HG02943 (cell line): ENCODE measurements at regions not wholly inside any gene's neighbourhood (a gene's known extent, or its start where the extent isn't known, plus 50 kb on each side); places are given as distances from the start of the nearest gene placed in this dataset.

Source experiments
- ATAC-seq: cut with Tn5 transposase; IDR thresholded peaks from one replicate; pipeline ENCODE4 v1.9.1; 2021; ENCODE audit warnings: mild to moderate bottlenecking, low read depth, moderate library complexity; ENCODE audit not compliant: unreplicated experiment

DNA sequence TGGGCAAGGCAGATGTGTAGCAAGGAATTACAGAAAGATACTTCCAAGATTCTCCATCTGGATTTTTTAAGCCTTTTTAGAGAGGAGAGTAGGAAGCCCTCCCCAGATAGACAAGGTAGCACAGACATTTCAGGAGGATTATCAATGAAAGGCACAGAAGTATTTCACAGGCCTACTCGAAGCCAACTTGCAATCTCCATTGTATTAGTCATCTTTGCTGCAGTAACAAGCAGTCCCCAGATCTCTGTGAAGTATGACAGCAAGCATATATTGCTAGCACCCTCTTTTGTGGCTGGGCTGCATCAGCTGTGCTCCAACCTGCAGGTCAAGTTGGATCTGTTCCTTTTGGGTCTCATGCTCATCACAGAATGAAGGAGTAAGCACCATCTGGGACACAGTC, 101.6 kb downstream of the MAF start:
- no peak for ATAC-seq

DNA sequence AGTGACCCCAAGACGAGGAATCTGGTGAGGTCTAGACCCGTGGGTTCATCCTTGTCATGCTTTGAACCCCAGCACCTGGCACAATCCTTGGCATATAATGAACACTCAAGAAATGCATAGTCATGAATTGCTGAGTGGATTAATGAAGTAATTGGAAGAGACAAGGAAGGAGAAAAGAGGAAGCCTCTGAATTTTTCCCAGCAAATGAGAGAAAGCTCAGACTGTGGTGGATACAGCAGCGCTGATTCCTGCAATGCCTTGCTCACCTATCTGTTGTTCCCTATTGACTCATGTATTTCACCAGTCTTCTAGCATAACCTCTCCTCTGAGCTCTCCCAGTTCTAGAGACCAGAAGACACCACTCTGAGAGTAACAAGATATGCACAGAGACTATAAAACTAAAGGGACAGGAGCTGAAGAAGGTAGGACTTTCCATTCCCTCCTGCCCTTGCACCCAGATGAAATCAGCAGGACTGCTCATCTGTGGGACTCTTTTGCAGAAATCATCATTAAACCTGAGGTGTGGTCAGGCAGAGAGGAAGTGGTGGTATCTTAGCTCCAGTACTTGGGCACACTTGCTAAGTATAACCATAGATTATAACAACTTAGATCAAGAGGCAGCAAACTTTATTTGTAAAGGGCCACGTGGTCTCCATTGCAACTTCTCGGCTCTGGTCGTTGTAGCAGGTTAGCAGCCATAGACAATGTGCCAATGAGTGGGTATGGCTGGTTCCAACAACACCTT, 102.8 kb downstream of the MAF start:
- no peak for ATAC-seq

DNA sequence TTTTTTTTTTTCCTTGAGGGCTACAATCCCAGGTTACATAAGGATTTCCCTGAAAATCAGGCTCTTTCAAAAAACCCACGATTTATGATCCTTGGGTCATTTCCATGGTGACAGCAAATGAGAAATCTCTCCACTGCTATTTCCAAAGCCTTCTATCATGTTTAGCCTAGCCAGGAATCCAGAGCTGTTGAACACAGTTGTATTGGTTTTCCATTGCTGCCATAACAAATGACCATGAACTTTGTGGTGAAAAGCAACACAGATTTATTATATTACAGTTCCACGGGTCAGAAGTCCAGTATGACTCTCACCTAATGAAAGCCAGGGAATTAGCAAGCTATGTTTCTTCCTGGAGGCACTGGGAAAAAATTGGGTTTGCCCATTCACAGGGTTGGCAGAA, 106.6 kb downstream of the MAF start:
- ATAC-seq = no peak

DNA sequence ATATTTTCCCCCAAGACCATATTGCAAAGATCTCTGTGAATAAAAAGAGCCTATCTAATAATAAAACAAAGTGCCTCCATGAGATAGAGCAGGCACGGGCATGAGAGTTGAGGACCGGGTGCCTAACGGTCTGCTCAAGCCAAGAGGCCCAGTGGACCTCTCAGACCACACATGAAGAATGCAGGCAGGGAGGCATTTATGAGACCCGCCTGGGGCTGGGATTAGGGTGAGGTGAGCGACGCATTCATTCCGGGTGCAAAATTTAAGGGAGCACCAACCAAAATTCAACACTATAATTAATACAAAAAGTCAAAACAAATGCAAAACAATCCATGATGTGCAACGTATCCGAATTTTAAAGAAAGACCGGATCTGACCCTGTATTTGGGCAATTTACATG, 108.5 kb downstream of the MAF start:
- no peak for ATAC-seq

DNA sequence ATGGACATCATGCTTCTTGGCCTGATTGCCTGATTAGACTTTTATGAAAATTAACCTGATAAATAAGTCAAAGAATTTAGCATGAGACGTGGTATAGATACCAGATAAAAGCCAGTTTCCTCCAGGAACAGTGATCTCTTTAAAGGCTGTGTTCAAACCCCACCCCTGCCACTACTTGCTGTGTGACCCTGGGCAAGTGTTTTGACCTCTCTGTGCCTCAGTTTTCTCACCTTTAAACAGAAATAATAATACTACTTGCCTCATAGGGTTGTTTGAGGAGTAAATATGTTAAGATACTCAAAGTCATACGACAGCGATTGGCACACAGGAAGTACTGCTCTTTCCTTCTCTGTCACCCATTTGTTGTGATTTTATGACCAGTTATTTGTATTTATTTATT, 115.5 kb downstream of the MAF start:
- ATAC-seq = no peak

DNA sequence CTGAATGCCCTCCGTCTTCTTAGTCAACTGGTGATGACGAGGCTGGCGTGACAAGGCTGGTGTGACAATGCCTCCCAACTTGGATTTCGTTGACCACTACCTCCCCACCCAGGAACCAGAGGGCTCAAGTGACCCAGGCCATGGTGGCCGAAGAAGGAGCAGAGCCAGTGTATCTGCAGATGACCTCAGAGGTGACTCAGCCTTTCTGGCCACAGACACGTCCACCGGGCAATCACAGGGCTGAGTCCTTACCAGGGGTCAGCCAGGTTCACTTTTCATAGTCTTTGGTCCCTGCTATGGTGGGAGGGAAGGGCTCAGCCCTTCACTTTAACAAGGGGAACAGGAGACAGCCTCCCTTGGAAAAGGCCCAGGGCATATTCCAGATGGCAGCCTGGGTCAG, 116.3 kb downstream of the MAF start:
- ATAC-seq = no peak

DNA sequence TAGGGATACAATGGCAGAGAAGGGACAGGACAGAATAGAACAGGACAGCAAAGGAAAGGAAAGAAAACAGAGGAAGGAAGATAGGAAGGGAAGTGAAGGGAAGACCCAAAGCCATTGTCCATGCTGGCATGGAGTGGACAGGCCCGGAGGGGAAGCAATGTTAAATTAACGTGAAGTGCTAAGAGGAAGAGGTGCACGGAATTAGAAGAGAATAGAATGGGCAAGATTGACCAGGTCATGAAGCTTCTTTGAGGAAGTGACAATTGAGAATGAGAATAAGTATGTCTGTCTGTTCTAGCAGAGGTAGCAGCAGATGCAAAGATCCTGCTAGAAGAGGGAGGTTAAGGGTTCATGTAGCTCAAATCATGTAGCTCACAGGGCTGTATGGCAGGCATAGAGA, 117.2 kb downstream of the MAF start:
- no peak for ATAC-seq

DNA sequence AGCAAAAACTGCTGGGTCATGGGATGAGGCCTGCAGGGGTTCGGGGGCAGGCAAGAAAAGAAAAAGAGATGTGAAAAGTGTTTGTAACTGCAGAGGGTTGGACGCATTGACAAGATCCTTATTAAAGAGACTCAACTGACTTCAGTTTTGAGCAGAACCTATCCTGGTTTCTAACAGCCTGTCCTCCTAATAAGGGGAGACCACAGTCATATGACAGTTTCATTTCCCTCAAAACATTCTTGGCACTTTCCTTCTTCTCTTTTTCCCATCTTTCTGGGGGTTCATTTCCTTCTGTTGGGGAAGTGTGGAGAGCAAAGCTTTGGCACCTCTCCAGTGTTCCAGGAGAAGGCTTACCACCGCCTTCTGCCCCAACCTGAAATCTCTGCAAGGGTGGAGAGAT, 118.5 kb downstream of the MAF start:
- ATAC-seq = no peak

DNA sequence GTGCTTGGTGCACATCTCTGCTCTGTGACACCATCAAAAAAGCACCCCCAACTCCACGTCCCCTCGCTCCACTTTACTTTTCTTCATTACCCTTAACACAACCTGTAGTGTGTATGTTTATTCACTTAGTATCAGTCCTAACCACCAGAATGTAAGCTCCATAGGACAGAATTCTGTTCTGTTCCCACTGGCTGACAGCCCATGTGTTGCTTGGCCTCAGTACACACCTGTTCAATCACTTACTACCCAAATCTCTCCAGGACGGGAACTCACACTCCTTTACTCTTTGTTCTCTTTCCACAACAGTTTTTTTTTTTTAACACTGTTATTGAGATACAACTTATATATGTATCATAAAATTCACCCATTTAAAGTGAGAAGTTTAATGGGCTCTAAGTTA, 119.6 kb downstream of the MAF start:
- ATAC-seq = no peak

DNA sequence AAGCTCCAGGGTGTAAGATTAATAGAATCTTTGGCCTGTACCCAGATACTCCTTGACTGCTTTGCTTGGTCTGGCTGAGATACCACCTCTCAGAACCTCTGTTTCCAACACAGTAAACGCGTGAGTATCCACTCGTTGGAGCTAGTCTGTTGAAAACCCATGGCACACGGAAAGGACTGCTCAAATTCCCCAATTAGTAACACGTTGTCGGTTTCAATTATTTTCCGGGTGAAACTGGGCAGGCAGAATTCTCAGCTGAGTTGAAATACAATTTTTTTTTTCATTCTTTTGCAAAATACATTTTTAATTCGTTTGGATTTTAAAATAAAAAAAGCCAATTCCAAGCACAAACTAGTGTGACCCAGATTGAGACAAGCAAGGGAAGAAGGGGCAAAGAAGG, 120.5 kb downstream of the MAF start:
- no peak for ATAC-seq

DNA sequence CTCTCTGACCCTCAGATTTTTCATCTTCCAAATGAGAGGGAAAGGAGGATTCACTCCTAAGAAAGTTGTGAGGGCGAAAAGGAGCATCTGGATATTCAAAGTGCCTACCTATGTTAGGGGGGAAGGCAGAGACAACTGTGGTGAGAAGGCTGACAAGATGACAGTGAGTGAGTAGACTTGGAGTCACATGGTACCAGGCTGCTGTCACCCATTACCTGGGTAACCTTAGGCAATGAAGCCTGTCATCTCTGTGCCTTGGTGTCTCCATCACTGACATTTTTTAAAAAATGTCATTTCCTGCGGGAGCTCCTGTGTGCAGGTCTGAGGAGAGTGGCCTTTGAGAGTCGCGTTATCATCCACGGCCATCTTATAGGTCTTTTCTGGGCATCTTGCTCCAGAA, 124.0 kb downstream of the MAF start:
- ATAC-seq = no peak

DNA sequence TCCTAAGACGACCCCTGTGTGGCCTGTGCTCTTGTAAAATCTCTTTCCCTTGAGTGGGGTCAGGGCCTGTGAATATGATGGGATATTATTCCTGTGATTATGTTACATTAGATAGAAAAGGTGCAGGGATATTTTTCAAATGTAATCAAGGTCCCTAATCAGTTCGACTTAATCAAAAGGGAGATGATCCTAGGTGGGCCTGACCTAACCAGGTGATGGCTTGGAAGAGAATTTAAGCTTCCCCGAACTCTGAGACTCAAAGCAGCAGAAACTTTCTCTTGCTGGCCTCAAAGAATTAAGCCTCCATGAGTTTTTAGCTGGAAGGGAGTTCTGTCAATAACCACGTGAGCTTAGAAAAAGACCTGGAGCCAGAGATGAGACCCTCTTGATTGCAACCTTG, 124.7 kb downstream of the MAF start:
- ATAC-seq = no peak

DNA sequence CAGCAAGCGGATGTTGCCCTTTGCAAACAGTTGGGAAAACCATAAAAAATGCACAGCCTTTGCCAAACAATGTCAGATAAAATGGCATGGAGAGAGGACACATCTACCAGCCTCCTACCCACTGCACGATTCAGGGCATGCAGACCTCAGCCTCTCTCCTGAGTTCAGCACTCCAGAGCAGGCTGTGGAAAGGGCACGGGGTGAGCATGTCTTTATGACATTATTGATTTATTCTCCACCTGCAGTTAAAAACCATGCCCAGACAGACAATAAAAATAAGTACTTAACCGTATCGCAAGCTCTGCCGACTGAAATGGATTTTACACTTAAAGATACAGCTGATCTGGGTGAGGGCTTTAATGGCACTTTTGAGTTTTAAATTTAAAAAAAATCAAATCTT, 127.1 kb downstream of the MAF start:
- no peak for ATAC-seq

DNA sequence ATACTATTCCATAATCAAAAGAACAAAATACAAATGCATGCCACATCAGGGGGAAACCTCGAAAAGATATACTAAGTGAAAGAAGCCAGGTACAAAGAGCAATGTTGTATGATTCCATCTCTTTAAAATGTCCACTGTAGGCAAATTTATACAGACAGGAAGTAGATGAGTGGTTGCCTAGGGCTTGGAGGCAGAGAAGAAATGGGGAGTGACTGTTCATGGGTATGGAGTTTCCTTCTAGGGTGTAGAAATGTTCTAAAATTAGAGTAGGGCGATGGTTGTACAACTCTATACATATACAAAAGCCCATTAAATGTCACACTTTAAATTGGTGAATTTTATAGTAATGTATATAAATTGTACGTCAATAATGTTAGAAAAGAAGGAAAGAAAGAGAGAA, 128.1 kb downstream of the MAF start:
- ATAC-seq = no peak

DNA sequence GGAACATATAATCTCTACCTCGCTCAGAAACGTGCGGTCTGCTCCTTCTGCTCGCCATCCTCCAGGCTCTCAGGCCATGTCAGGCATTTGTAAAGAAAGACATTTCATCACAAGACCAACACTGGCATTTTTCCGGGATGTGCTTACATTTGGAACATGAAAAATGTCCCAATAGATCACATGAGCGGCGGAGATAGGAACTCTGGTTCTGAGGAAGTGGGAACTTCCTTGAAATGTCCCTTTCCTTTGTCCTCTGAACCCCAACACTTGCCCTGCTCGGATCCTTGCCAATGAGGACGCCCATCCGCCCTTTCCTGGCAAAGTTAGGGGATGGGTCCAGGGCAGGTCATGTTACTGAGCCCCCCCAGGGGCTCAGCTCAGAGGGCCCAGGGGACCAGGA, 130.5 kb downstream of the MAF start:
- ATAC-seq = no peak

DNA sequence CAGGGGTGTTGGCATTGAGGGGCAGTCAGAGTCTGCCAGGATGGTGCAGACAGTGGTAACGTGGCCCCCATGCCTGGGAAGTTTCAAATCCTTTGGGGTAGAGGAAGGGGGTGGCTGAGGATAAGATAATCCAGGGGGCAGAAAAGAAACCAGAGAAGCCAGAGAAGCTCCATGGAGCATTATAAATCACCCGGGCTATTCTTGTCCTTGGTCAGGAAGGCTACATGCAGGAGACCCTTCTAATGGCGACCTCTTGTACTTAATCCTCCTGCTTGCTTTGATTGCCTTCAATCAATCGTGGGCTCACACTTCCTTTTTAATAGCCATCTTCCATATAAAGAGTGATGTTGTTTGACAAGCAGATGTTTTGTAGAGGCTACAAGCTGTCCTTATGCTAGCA, 131.9 kb downstream of the MAF start:
- no peak for ATAC-seq

DNA sequence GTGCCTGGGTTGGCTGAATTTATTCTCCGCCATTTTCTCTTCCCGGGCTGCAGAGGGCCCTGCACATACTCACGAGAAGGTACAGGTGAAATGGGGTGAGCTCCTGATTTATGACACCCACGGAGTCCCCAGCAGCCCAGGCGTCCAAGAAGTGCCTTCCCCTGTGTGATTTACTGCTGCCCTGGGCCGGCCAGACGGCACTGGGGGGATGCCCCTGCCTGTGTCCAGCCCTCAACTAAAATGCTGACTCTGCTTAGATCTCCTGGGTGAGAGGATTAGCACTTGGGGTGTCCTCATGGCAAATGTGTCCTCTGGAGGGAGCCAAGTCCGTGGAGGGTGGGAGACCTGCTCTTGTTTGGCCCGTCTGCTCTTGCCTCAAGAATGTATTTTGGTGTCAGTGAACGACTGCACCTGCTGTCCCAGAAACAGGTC, 132.4 kb downstream of the MAF start:
- no peak for ATAC-seq

DNA sequence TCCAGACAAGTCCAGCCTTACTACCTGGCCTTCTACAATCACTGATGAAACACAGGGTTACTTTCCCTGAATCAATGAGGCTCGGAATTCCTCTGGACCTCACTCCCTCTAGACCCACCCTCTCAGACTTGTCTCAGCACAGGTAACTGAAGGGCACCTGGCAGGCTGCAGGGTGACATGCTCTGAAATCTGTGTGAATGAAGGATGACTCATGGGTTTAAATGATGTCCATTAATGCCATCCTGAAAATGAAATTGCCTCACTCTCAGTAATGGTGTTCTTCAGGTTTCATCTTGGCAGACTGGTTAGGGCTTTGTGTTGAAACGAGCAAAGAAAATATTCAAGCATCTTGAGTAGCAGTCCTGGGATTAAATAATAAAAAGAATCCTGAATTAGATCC, 134.4 kb downstream of the MAF start:
- no peak for ATAC-seq

DNA sequence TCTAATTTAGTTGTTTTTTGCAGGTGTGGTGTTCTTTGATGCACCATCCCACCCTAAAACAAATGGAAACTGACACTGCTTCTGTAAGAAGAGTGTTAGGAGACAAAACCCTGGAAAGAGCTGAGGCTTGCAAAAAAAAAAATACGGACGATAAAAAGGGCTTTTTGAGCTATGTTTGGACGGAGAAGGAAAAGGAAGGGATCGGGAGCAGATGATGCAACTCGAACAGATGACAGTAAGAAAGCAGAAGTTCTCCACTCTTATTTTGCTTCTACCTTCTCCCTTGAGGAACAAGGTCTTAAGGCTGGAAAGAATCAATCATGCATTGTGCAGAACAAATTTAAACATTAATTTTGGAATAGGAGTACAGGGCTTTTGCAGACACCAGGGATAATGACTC, 136.7 kb downstream of the MAF start:
- no peak for ATAC-seq

DNA sequence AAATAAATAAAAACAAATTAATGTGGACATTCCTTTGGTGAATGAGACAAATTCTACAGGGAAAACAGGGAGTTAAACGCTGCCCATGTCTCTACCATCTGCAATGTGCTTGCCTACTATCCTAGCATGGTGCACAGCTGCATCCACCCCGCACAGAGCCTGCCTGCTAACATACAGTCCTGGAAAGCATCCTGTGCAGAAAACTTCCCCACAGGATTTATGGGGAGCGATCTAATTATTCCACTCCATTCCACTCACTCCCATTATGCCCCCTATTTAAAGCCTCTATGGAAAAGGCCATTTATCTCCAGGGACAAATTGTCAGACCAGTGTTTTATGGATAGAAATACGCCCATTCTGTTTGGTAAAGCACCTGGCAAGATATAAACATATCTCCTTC, 144.5 kb downstream of the MAF start:
- no peak for ATAC-seq

DNA sequence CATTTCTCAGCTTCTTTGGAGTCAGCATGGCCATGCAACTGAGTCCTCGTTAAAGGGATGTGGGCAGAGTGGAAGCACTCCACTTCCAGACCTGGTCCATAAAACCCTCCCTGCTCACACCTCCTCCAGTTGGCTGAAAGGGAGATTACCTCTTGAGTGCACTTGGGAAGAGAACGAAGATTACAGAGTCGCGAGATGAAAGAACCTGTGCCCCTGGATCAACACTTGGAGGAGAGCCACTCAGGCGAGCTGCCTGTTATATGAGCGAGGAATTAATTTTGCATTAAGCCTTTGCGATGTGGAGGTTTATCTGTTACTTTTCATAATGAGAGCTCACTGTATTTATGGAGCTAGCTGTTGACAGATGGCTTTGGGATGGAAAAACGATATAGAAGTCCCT, 147.9 kb downstream of the MAF start:
- no peak for ATAC-seq

DNA sequence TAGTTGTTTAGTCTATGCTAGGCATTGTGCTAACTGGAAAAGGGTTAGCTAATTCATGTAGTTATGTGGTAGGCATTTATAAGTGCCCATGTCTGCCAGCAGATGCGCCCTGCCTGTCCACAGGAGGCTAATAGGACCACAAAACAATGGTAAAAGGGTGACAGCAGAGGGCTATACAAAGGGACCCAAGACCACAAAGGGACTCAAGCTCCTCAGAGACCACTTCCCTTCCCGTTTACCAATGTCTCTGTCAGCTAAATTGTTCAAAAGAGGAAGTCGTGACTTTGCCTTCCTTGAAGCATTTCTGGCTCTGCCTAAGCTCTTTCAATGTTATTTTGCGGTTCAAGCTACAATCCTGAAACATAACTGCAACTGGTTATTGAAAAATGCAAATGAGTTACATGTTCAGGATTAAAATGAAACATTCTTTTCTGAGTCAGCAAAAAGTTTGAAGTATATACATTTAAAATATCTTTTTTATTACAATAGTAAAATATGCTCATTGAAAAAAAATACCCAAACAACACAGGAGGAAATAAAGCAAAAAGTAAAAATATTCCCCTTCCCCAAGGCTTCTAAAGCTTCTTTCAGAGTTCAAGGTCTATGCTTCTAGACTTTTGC, 149.2 kb downstream of the MAF start:
- ATAC-seq = no peak

DNA sequence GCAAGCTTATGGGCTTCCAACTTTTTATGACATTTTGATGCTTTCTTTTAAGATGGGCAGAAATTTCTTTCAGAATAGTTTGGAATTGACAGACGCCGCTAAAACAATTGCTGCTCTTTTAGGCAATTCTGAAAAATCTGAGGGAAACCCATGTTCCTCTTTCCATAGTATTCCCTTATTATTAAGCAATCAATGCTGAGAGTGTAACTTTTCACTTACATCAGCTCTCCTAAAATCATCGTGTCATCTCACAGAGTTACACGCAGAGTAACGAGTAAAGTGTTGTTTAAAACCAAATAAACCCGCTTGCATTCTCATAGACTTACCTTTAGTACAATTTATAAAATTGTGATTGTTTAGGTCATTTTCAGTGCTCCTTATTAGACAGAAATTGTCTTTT, 150.6 kb downstream of the MAF start:
- no peak for ATAC-seq
